Smooth muscle cell (in vitro differentiated cells): ENCODE measurements at regions not wholly inside any gene's neighbourhood (a gene's known extent, or its start where the extent isn't known, plus 50 kb on each side); places are given as distances from the start of the nearest gene placed in this dataset.

Experiments used
- DNase-seq: peaks from one replicate; lab custom pipeline; 2025; ENCODE audit not compliant: unreplicated experiment; lab: John Stamatoyannopoulos, UW
- H2AFZ ChIP-seq: fragments of 200-600 bp; sonication (generic); 2 replicates; pipeline ENCODE4 v1.6.0; 2016; ENCODE audit warnings: antibody characterized with exemption, low read depth, mild to moderate bottlenecking
- H3F3A ChIP-seq: fragments of 200-600 bp; sonication (generic); 2 replicates; pipeline ENCODE4 v1.6.0; 2017; ENCODE audit warnings: antibody characterized with exemption, low read depth
- H3K27ac ChIP-seq: fragments of 200-600 bp; sonication (generic); 2 replicates; pipeline ENCODE4 v1.5.1; 2016; ENCODE audit warnings: low read depth, mild to moderate bottlenecking
- H3K27me3 ChIP-seq: fragments of 200-600 bp; sonication (generic); 2 replicates; pipeline ENCODE4 v1.6.1; 2016; ENCODE audit warnings: low read depth, mild to moderate bottlenecking
- H3K36me3 ChIP-seq: fragments of 200-600 bp; sonication (generic); 2 replicates; pipeline ENCODE4 v1.5.1; 2016; ENCODE audit warnings: low read depth
- H3K4me1 ChIP-seq: fragments of 200-600 bp; sonication (generic); 2 replicates; pipeline ENCODE4 v1.5.1; 2016; ENCODE audit warnings: low read depth
- H3K4me2 ChIP-seq: fragments of 200-600 bp; sonication (generic); 2 replicates; pipeline ENCODE4 v1.6.0; 2016; ENCODE audit warnings: mild to moderate bottlenecking
- H3K4me3 ChIP-seq: fragments of 200-600 bp; sonication (generic); 2 replicates; pipeline ENCODE4 v1.5.1; 2016; ENCODE audit warnings: mild to moderate bottlenecking
- H3K79me2 ChIP-seq: fragments of 200-600 bp; sonication (generic); 2 replicates; pipeline ENCODE4 v1.6.0; 2016; ENCODE audit warnings: low read depth, mild to moderate bottlenecking
- H3K9ac ChIP-seq: fragments of 200-600 bp; sonication (generic); 2 replicates; pipeline ENCODE4 v1.6.0; 2016; ENCODE audit warnings: low read depth
- H3K9me3 ChIP-seq: fragments of 200-600 bp; sonication (generic); replicated peaks from 2 replicates; pipeline ENCODE4 v1.5.1; 2016; ENCODE audit warnings: low read depth
- H4K20me1 ChIP-seq: fragments of 200-600 bp; sonication (generic); 2 replicates; pipeline ENCODE4 v1.6.0; 2016; ENCODE audit warnings: low read depth
- WGBS: methylation state at CpG from one replicate; pipeline ENCODE4 v1.1.7; 2016; ENCODE audit warnings: low lambda C conversion rate; 5-methylcytosine and 5-hydroxymethylcytosine counted together
- TF ChIP-seq, protein P1 (sequence below): fragments of 200-600 bp; sonication (generic); IDR thresholded peaks from 2 replicates; pipeline ENCODE4 v1.5.1; 2017; ENCODE audit warnings: borderline replicate concordance, mild to moderate bottlenecking, antibody characterized with exemption; ENCODE audit not compliant: insufficient read depth, poor library complexity, severe bottlenecking

DNA sequence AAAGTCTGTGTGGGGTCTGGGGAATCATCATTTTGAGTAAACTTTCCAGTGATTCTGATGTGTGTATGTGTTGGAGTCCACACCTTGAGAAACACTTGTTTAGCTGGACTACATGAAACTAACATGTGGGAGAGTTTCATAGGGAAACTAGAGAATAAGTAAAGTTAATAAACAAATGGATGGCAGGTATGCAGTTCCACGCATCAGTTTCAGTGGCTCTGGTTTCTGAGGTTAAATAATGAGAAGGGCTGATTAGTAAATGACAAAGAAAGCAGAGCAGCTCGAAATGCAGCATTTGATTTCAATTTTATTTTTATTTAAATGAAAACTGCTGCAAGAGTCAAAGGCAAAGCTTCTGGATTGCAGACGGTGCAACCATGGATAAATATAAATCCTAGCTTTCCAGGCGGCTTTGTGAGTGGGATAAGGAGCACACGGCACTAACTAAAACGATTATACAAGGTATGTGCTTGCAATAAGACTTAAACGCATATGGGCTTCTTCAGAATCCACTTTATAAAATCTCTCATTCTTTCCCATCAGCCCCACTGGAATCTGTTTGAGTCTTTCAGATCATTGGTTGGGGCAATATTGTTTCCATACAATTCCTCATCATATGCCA lies 310.7 kb downstream of the PLPP3 start:
- Histone ChIP-seq H3K79me2 (no peaks in the 10 kb centered on the region), H3K9me3 (no peaks in the 10 kb centered on the region), H3K27me3 (no peaks in the 10 kb centered on the region), H3K36me3 (no peaks in the 10 kb centered on the region), H2AFZ (no peak overlapping the region), H3K27ac (no peak overlapping the region), H3K4me3 (no peak overlapping the region), H3K4me1 (no peaks in the 10 kb centered on the region), H4K20me1 (no peaks in the 10 kb centered on the region), H3K4me2 (peak overlapping the region; percentile 11), H3K9ac (no peak overlapping the region), H3F3A (no peaks in the 10 kb centered on the region)
- no peak for DNase-seq
- 39% methylated on average over 7 of the region's 7 CpGs for WGBS
- TF ChIP-seq, protein P1, sequence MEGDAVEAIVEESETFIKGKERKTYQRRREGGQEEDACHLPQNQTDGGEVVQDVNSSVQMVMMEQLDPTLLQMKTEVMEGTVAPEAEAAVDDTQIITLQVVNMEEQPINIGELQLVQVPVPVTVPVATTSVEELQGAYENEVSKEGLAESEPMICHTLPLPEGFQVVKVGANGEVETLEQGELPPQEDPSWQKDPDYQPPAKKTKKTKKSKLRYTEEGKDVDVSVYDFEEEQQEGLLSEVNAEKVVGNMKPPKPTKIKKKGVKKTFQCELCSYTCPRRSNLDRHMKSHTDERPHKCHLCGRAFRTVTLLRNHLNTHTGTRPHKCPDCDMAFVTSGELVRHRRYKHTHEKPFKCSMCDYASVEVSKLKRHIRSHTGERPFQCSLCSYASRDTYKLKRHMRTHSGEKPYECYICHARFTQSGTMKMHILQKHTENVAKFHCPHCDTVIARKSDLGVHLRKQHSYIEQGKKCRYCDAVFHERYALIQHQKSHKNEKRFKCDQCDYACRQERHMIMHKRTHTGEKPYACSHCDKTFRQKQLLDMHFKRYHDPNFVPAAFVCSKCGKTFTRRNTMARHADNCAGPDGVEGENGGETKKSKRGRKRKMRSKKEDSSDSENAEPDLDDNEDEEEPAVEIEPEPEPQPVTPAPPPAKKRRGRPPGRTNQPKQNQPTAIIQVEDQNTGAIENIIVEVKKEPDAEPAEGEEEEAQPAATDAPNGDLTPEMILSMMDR, result no peak

DNA sequence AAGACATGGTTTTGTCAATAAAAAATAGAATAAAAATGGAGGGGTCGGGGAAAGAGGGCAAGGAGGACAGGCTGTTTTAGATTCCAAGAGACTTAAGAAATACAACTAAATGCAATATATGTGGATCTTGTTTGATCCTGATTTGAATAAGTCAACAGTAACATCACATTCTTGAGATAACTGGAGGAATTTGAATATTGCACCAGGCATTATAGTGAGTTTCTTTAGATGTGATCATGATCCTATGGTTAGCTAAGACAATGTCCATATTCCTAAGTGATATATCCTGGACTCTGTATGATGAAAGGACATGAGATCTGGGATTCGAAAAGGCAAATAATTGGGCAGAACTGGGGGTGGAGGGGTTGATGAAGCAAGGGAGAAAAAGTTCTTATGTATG lies 311.8 kb downstream of the PLPP3 start:
- Histone ChIP-seq H3K27me3 (no peaks in the 10 kb centered on the region), H3F3A (no peaks in the 10 kb centered on the region), H3K9me3 (no peaks in the 10 kb centered on the region), H3K27ac (no peak overlapping the region), H2AFZ (no peak overlapping the region), H3K4me3 (no peak overlapping the region), H4K20me1 (no peaks in the 10 kb centered on the region), H3K4me2 (no peak overlapping the region), H3K9ac (no peak overlapping the region), H3K79me2 (no peaks in the 10 kb centered on the region), H3K4me1 (no peaks in the 10 kb centered on the region), H3K36me3 (no peaks in the 10 kb centered on the region)
- DNase-seq, result no peak
- TF ChIP-seq, protein P1, result no peak
- WGBS, result 93% methylated on average over 2 of the region's 2 CpGs

DNA sequence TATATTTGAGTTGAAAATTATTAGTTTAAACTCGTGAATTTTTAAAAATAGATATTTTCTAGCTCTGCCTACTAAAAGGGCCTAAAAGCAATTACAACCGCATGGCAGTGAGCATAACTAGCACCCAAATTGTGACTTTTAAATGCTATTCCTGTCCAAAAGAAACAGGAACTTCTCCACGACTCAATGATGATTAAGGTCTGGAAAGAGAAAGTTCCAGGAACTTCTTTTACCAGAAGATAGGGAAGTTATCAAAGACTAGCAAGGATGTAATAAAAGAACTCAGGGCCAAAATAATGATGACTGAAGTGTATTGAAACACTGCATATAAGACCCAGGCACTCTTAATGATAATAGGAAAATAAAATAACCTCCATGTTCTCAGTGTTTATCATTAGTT lies 313.0 kb downstream of the PLPP3 start:
- 90% methylated on average over 3 of the region's 3 CpGs for WGBS
- Histone ChIP-seq H3K4me3 (no peak overlapping the region), H3K27ac (no peak overlapping the region), H3K4me2 (no peak overlapping the region), H3K9me3 (no peaks in the 10 kb centered on the region), H4K20me1 (no peaks in the 10 kb centered on the region), H3K79me2 (no peaks in the 10 kb centered on the region), H3F3A (no peaks in the 10 kb centered on the region), H3K27me3 (no peaks in the 10 kb centered on the region), H3K9ac (no peak overlapping the region), H3K36me3 (no peaks in the 10 kb centered on the region), H2AFZ (no peak overlapping the region), H3K4me1 (no peaks in the 10 kb centered on the region)
- DNase-seq, result no peak
- TF ChIP-seq, protein P1, result no peak

DNA sequence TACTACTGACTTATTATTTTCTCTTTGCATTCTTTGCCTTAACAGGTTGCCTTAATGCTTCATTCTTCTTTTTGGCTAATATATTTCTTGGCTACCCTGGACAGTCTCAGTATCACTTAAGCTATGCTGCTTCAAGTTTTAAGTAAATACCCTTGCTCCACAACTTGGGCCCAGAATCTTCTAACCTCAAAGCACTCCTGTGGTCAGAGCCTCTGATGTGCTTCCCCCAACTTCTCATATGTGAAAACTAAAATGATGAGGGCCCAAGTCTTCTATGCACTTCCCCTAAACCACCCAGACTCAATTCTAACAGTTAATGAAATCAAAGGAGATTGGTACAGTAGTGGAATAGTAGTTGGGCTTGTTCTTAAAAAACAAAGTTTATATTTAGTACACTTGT lies 314.1 kb downstream of the PLPP3 start:
- no peak for DNase-seq
- no peak overlapping the region for H2AFZ ChIP-seq
- H3K27me3 ChIP-seq, result no peaks in the 10 kb centered on the region
- no peak overlapping the region for H3K9ac ChIP-seq
- no peaks in the 10 kb centered on the region for H3K79me2 ChIP-seq
- TF ChIP-seq, protein P1, result no peak
- H3K9me3 ChIP-seq, result no peaks in the 10 kb centered on the region
- H3K4me3 ChIP-seq, result no peak overlapping the region
- no peaks in the 10 kb centered on the region for H3F3A ChIP-seq
- H3K36me3 ChIP-seq, result no peaks in the 10 kb centered on the region
- no peaks in the 10 kb centered on the region for H4K20me1 ChIP-seq
- H3K4me2 ChIP-seq, result no peak overlapping the region
- no peak overlapping the region for H3K27ac ChIP-seq
- H3K4me1 ChIP-seq, result no peaks in the 10 kb centered on the region
